OCI-LY7 (cell line): ENCODE measurements at regions not wholly inside any gene's neighbourhood (a gene's known extent, or its start where the extent isn't known, plus 50 kb on each side); places are given as distances from the start of the nearest gene placed in this dataset.
"Not testable (repeated sequence)": the region's sequence is repeated elsewhere in the genome, so short reads cannot be mapped to it uniquely, and the experiment has no call there.

ENCODE experiments used
- EZH2phosphoT487 ChIP-seq: fragments of 200-600 bp; sonication (generic); IDR thresholded peaks from 2 replicates; pipeline ENCODE4 v1.6.1; 2018; ENCODE audit warnings: low read depth, borderline replicate concordance, mild to moderate bottlenecking, mixed run types, antibody characterized with exemption, low read length, moderate library complexity, mixed read lengths
- TF ChIP-seq, protein P1 (sequence below): fragments of 200-600 bp; sonication (generic); conservative IDR thresholded peaks from 2 replicates; pipeline ENCODE4 v1.5.1; 2014; ENCODE audit warnings: mild to moderate bottlenecking, antibody characterized with exemption, low read length, moderate library complexity, mixed read lengths

DNA sequence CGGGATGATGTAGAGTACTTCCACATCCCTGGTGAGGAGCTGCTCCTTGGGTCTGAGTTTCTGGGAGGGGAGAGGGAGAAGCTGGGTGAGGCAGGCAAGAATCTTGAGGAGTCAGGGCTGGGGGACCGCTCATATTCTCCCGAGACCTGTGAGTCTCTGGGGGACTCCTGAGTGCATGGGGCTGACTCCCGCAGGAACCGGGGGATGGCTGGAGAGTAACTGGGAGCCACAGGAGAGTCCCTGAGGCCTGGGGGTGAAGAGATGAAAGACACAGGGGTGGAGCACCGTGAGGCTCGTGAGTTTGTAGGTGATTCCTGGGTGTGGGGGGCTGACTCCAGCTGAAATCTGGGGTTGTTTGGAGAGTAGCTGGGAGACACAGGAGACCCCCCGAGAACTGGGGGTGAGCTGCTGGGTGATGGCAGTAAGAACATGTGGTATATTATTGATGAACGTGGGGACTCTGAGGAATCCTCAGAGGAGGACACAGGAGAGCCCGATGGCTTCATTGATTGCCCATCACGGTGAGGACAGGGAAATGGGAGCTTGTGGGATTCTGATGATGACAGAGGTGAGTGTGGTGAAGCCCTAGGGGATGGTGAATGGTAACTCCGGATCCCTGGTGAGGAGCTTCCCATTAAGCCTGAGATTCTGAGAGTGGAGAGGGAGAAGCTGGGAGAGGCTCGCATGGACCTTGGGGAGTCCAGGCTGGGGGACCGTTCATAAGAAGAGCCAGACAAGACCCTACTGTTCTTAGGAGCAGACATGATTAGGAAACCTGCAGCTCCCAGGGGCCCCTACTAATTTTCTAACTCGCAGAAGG is 301.1 kb downstream of the CWH43 start:
- TF ChIP-seq, protein P1, sequence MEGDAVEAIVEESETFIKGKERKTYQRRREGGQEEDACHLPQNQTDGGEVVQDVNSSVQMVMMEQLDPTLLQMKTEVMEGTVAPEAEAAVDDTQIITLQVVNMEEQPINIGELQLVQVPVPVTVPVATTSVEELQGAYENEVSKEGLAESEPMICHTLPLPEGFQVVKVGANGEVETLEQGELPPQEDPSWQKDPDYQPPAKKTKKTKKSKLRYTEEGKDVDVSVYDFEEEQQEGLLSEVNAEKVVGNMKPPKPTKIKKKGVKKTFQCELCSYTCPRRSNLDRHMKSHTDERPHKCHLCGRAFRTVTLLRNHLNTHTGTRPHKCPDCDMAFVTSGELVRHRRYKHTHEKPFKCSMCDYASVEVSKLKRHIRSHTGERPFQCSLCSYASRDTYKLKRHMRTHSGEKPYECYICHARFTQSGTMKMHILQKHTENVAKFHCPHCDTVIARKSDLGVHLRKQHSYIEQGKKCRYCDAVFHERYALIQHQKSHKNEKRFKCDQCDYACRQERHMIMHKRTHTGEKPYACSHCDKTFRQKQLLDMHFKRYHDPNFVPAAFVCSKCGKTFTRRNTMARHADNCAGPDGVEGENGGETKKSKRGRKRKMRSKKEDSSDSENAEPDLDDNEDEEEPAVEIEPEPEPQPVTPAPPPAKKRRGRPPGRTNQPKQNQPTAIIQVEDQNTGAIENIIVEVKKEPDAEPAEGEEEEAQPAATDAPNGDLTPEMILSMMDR: not testable (repeated sequence)
- TF ChIP-seq EZH2phosphoT487: not testable (repeated sequence)
